ENCODE measurements at regions not wholly inside any gene's neighbourhood (a gene's known extent, or its start where the extent isn't known, plus 50 kb on each side); places are given as distances from the start of the nearest gene placed in this dataset.
"Not testable (repeated sequence)": the region's sequence is repeated elsewhere in the genome, so short reads cannot be mapped to it uniquely, and the experiment has no call there.

- DNase-seq = no peak
These were observed 1037.4 kb upstream of the TMPRSS15 start for GRCh38 chr21:19440792-19441655.

- no peak for DNase-seq
These were observed 1054.7 kb upstream of the TMPRSS15 start for GRCh38 chr21:19458295-19458694.

GRCh38 chr21:19461481-19462205 is 1058.1 kb upstream of the TMPRSS15 start:
- no peak for DNase-seq

- no peak for DNase-seq
These were observed 1060.4 kb upstream of the TMPRSS15 start for GRCh38 chr21:19463966-19464365.

GRCh38 chr21:19468991-19469715 is 1065.6 kb upstream of the TMPRSS15 start:
- no peak for DNase-seq

- DNase-seq = no peak
These were observed 1071.9 kb upstream of the TMPRSS15 start for GRCh38 chr21:19475525-19475924.

GRCh38 chr21:19489930-19490329 is 1086.3 kb upstream of the TMPRSS15 start:
- DNase-seq = no peak

- DNase-seq = no peak
These were observed 1086.9 kb upstream of the TMPRSS15 start for GRCh38 chr21:19490481-19490880.

GRCh38 chr21:19493437-19494241 is 1090.1 kb upstream of the TMPRSS15 start:
- not testable (repeated sequence) for DNase-seq

- no peak for DNase-seq
These were observed 1097.5 kb upstream of the TMPRSS15 start for GRCh38 chr21:19501115-19501514.

GRCh38 chr21:19507682-19508260 is 1104.2 kb upstream of the TMPRSS15 start:
- DNase-seq = no peak

GRCh38 chr21:19508442-19508841 is 1104.9 kb upstream of the TMPRSS15 start:
- no peak for DNase-seq

- DNase-seq = no peak
These were observed 1105.3 kb upstream of the TMPRSS15 start for GRCh38 chr21:19508844-19509243.

GRCh38 chr21:19510057-19510456 is 1106.5 kb upstream of the TMPRSS15 start:
- DNase-seq = no peak

- DNase-seq = no peak
These were observed 1107.1 kb upstream of the TMPRSS15 start for GRCh38 chr21:19510653-19511052.

- DNase-seq = no peak
These were observed 1118.8 kb upstream of the TMPRSS15 start for GRCh38 chr21:19522381-19522780.

- DNase-seq = no peak
These were observed 1119.5 kb upstream of the TMPRSS15 start for GRCh38 chr21:19523061-19523460.

- peak; percentile 5 for DNase-seq
These were observed 1120.2 kb upstream of the TMPRSS15 start for GRCh38 chr21:19523746-19524145.

GRCh38 chr21:19529031-19529430 is 1125.4 kb upstream of the TMPRSS15 start:
- DNase-seq = no peak

GRCh38 chr21:19535356-19535755 is 1131.8 kb upstream of the TMPRSS15 start:
- no peak for DNase-seq

- no peak for DNase-seq
These were observed 1133.5 kb upstream of the TMPRSS15 start for GRCh38 chr21:19537116-19537515.

- no peak for DNase-seq
These were observed 1136.7 kb upstream of the TMPRSS15 start for GRCh38 chr21:19540287-19540686.

All from DMS 273 treated with DMSO at 0.1 percent for 48 hours (cell line).